Naive thymus-derived CD4-positive, alpha-beta T cell (primary cell): ENCODE measurements at regions not wholly inside any gene's neighbourhood (a gene's known extent, or its start where the extent isn't known, plus 50 kb on each side); places are given as distances from the start of the nearest gene placed in this dataset.
"Not testable (repeated sequence)": the region's sequence is repeated elsewhere in the genome, so short reads cannot be mapped to it uniquely, and the experiment has no call there.

Experiments used
- ATAC-seq: fragments of 150-1000 bp; cut with Tn5 transposase; 2 replicates; pipeline ENCODE4 v1.10.0; 2021; ENCODE audit warnings: mild to moderate bottlenecking, moderate library complexity
- CTCF ChIA-PET: fragments of 350-600 bp; sonication (Branson Sonifier 250); formaldehyde crosslinking; loops from one replicate; lab custom pipeline; 2021; ENCODE audit warnings: antibody characterized with exemption; lab: Charles Lee
- POLR2A ChIA-PET: fragments of 350-600 bp; sonication (Branson Sonifier 250); formaldehyde crosslinking; loops from one replicate; lab custom pipeline; 2021; ENCODE audit warnings: antibody characterized with exemption, inconsistent platforms; lab: Charles Lee
- DNase-seq, 9 donors: peaks; one replicate each; pipeline versions ENCODE4 v3.0.0 to v3.0.0-alpha.2; 2020 to 2022; ENCODE audit warnings: mixed read lengths in 1 of 9
- H3K27ac ChIP-seq: one replicate; pipeline ENCODE4 v1.7.0; 2013; ENCODE audit warnings: mild to moderate bottlenecking, low read depth, low read length, moderate library complexity
- H3K27me3 ChIP-seq, 2 donors: one replicate each; pipeline ENCODE4 v1.7.0; 2013; ENCODE audit warnings: low read length in 2 of 2, mild to moderate bottlenecking in 2 of 2, moderate library complexity in 2 of 2; ENCODE audit not compliant: control insufficient read depth in 2 of 2, insufficient read depth in 2 of 2
- H3K36me3 ChIP-seq, 3 experiments: 1 replicate in 2 of 3; 2 replicates in 1 of 3; pipeline ENCODE4 v1.7.0; 2013; ENCODE audit warnings: low read length in 3 of 3, mild to moderate bottlenecking in 3 of 3, moderate library complexity in 1 of 3; ENCODE audit not compliant: insufficient read depth in 3 of 3, control insufficient read depth in 2 of 3
- H3K4me1 ChIP-seq, 2 donors: one replicate each; pipeline ENCODE4 v1.7.0; 2013; ENCODE audit warnings: low read length in 2 of 2, mild to moderate bottlenecking in 2 of 2, moderate library complexity in 1 of 2; ENCODE audit not compliant: control insufficient read depth in 2 of 2, insufficient read depth in 2 of 2
- H3K4me3 ChIP-seq: 2 replicates; pipeline ENCODE4 v1.7.0; 2013; ENCODE audit warnings: mild to moderate bottlenecking, low read length
- H3K9me3 ChIP-seq, 3 experiments: 1 replicate in 2 of 3; 2 replicates in 1 of 3; pipeline ENCODE4 v1.7.0; 2013; ENCODE audit warnings: low read length in 3 of 3; ENCODE audit not compliant: control insufficient read depth in 2 of 3
- H3K27ac Mint-ChIP-seq, 9 donors: one replicate each; pipeline ENCODE4 v1.8.0; 2020 to 2022; ENCODE audit warnings: mixed read lengths in 9 of 9, mild to moderate bottlenecking in 8 of 9, moderate library complexity in 5 of 9, inconsistent platforms in 2 of 9
- H3K27me3 Mint-ChIP-seq, 5 donors: one replicate each; pipeline ENCODE4 v1.8.0; 2021 to 2022; ENCODE audit warnings: mixed read lengths in 5 of 5, mild to moderate bottlenecking in 1 of 5
- H3K36me3 Mint-ChIP-seq, 5 donors: one replicate each; pipeline ENCODE4 v1.8.0; 2020 to 2022; ENCODE audit warnings: mixed read lengths in 5 of 5, mild to moderate bottlenecking in 3 of 5, inconsistent platforms in 1 of 5
- H3K4me1 Mint-ChIP-seq, 7 donors: one replicate each; pipeline ENCODE4 v1.8.0; 2020 to 2022; ENCODE audit warnings: mixed read lengths in 7 of 7, mild to moderate bottlenecking in 3 of 7, inconsistent platforms in 1 of 7
- H3K4me3 Mint-ChIP-seq, 10 donors: one replicate each; pipeline ENCODE4 v1.8.0; 2020 to 2022; ENCODE audit warnings: mild to moderate bottlenecking in 10 of 10, mixed read lengths in 10 of 10, moderate library complexity in 6 of 10, inconsistent platforms in 2 of 10
- H3K9me3 Mint-ChIP-seq, 11 donors: one replicate each; pipeline ENCODE4 v1.8.0; 2020 to 2022; ENCODE audit warnings: mixed read lengths in 11 of 11, mild to moderate bottlenecking in 4 of 11, inconsistent platforms in 1 of 11, moderate library complexity in 1 of 11
- intact Hi-C, 2 donors: fragments of 100-400 bp; cut with micrococcal nuclease; formaldehyde crosslinking; loops; one replicate each; pipeline ENCODE4 v1.15.1; 2023

GRCh38 chrX:117455787-117456186, 660.8 kb downstream of the KLHL13 start:
- ChIA-PET POLR2A (no interaction called here), CTCF (no interaction called here)
- Histone ChIP-seq H3K4me1 (no peaks in the 10 kb centered on the region), H3K4me3 (no peak overlapping the region), H3K27ac (no peak overlapping the region), H3K9me3 (no peaks in the 10 kb centered on the region), H3K36me3 (no peaks in the 10 kb centered on the region), H3K27me3 (no peaks in the 10 kb centered on the region)
- intact Hi-C loops = no loop called here
- Mint-ChIP-seq H3K4me3 (no peak overlapping the region), H3K27ac (no peak overlapping the region), H3K36me3 (no peaks in the 10 kb centered on the region), H3K27me3 (no peaks in the 10 kb centered on the region), H3K9me3 (no peaks in the 10 kb centered on the region), H3K4me1 (no peaks in the 10 kb centered on the region)
- DNase-seq (no peak), ATAC-seq (no peak)

- no peak for ATAC-seq
- Mint-ChIP-seq H3K4me1 (no peaks in the 10 kb centered on the region), H3K4me3 (no peak overlapping the region), H3K27ac (no peak overlapping the region), H3K27me3 (no peaks in the 10 kb centered on the region), H3K36me3 (no peaks in the 10 kb centered on the region), H3K9me3 (peaks cover 0 to 8% (median 3%) of the 10 kb centered on the region in 11 donors)
- Histone ChIP-seq H3K27ac (no peak overlapping the region), H3K27me3 (no peaks in the 10 kb centered on the region), H3K4me3 (no peak overlapping the region), H3K9me3 (no peaks in the 10 kb centered on the region), H3K4me1 (no peaks in the 10 kb centered on the region), H3K36me3 (no peaks in the 10 kb centered on the region)
- intact Hi-C loops = no loop called here
- no peak for DNase-seq
- ChIA-PET POLR2A (no interaction called here), CTCF (no interaction called here)
Measured at GRCh38 chrX:117429501-117429900, 687.1 kb downstream of the KLHL13 start.

GRCh38 chrX:117407449-117408150, 709.0 kb downstream of the KLHL13 start:
- DNase-seq (no peak), ATAC-seq (no peak)
- H3K9me3 Mint-ChIP-seq = peaks cover 0 to 5% (median 0%) of the 10 kb centered on the region in 11 donors
- intact Hi-C loops = no loop called here
- H3K27ac ChIP-seq = no peak overlapping the region
- H3K9me3 ChIP-seq = no peaks in the 10 kb centered on the region
- H3K27ac Mint-ChIP-seq = no peak overlapping the region
- H3K27me3 Mint-ChIP-seq = no peaks in the 10 kb centered on the region
- H3K36me3 ChIP-seq = no peaks in the 10 kb centered on the region
- no peaks in the 10 kb centered on the region for H3K4me1 Mint-ChIP-seq
- ChIA-PET CTCF (no interaction called here), POLR2A (no interaction called here)
- no peaks in the 10 kb centered on the region for H3K36me3 Mint-ChIP-seq
- H3K4me3 ChIP-seq = no peak overlapping the region
- H3K4me1 ChIP-seq = no peaks in the 10 kb centered on the region
- H3K27me3 ChIP-seq = no peaks in the 10 kb centered on the region
- no peak overlapping the region for H3K4me3 Mint-ChIP-seq

GRCh38 chrX:117400839-117401238, 715.8 kb downstream of the KLHL13 start:
- ATAC-seq (no peak), DNase-seq (no peak)
- intact Hi-C loops = no loop called here
- peaks cover 0 to 7% (median 2%) of the 10 kb centered on the region in 11 donors for H3K9me3 Mint-ChIP-seq
- H3K4me3 ChIP-seq = no peak overlapping the region
- H3K4me1 ChIP-seq = no peaks in the 10 kb centered on the region
- no peak overlapping the region for H3K27ac ChIP-seq
- no peak overlapping the region for H3K27ac Mint-ChIP-seq
- POLR2A ChIA-PET = no interaction called here
- no peaks in the 10 kb centered on the region for H3K36me3 Mint-ChIP-seq
- no peaks in the 10 kb centered on the region for H3K36me3 ChIP-seq
- CTCF ChIA-PET = no interaction called here
- no peaks in the 10 kb centered on the region for H3K4me1 Mint-ChIP-seq
- H3K4me3 Mint-ChIP-seq = no peak overlapping the region
- no peaks in the 10 kb centered on the region for H3K9me3 ChIP-seq
- no peaks in the 10 kb centered on the region for H3K27me3 ChIP-seq
- no peaks in the 10 kb centered on the region for H3K27me3 Mint-ChIP-seq

GRCh38 chrX:117400005-117400404, 716.6 kb downstream of the KLHL13 start:
- Mint-ChIP-seq H3K4me1 (no peaks in the 10 kb centered on the region), H3K36me3 (no peaks in the 10 kb centered on the region), H3K9me3 (peaks cover 0 to 8% (median 2%) of the 10 kb centered on the region in 11 donors), H3K27me3 (no peaks in the 10 kb centered on the region), H3K4me3 (no peak overlapping the region), H3K27ac (no peak overlapping the region)
- ChIA-PET CTCF (no interaction called here), POLR2A (no interaction called here)
- ATAC-seq = no peak
- H3K36me3 ChIP-seq = no peaks in the 10 kb centered on the region
- no peaks in the 10 kb centered on the region for H3K4me1 ChIP-seq
- no peak overlapping the region for H3K27ac ChIP-seq
- no peaks in the 10 kb centered on the region for H3K9me3 ChIP-seq
- intact Hi-C loops = no loop called here
- no peaks in the 10 kb centered on the region for H3K27me3 ChIP-seq
- H3K4me3 ChIP-seq = no peak overlapping the region
- DNase-seq = no peak

GRCh38 chrX:117397844-117398243, 718.8 kb downstream of the KLHL13 start:
- Histone ChIP-seq H3K36me3 (no peaks in the 10 kb centered on the region), H3K4me1 (no peaks in the 10 kb centered on the region), H3K27ac (no peak overlapping the region), H3K27me3 (no peaks in the 10 kb centered on the region), H3K4me3 (no peak overlapping the region), H3K9me3 (no peaks in the 10 kb centered on the region)
- no peaks in the 10 kb centered on the region for H3K4me1 Mint-ChIP-seq
- no peak for ATAC-seq
- H3K27me3 Mint-ChIP-seq = no peaks in the 10 kb centered on the region
- no peak overlapping the region for H3K4me3 Mint-ChIP-seq
- H3K9me3 Mint-ChIP-seq = peaks cover 0 to 8% (median 2%) of the 10 kb centered on the region in 11 donors
- no peaks in the 10 kb centered on the region for H3K36me3 Mint-ChIP-seq
- intact Hi-C loops = no loop called here
- no peak for DNase-seq
- no peak overlapping the region for H3K27ac Mint-ChIP-seq
- CTCF ChIA-PET = no interaction called here
- POLR2A ChIA-PET = no interaction called here

GRCh38 chrX:117394506-117395070, 722.0 kb downstream of the KLHL13 start:
- H3K9me3 ChIP-seq, H3K36me3 Mint-ChIP-seq, POLR2A ChIA-PET, H3K27ac ChIP-seq, ATAC-seq, H3K4me1 Mint-ChIP-seq, DNase-seq, intact Hi-C loops, H3K4me1 ChIP-seq, H3K27ac Mint-ChIP-seq, H3K36me3 ChIP-seq, H3K27me3 Mint-ChIP-seq, H3K27me3 ChIP-seq, H3K9me3 Mint-ChIP-seq, CTCF ChIA-PET, H3K4me3 Mint-ChIP-seq, H3K4me3 ChIP-seq: not testable (repeated sequence)
